HAP-1 (cell line): ENCODE measurements at regions not wholly inside any gene's neighbourhood (a gene's known extent, or its start where the extent isn't known, plus 50 kb on each side); places are given as distances from the start of the nearest gene placed in this dataset.
"Not testable (repeated sequence)": the region's sequence is repeated elsewhere in the genome, so short reads cannot be mapped to it uniquely, and the experiment has no call there.

ENCODE experiments used
- DNase-seq, 2 experiments: peaks; one replicate each; pipeline ENCODE4 v3.0.0-alpha.2; 2016 to 2020; ENCODE audit warnings: low spot score in 2 of 2
- H3K27me3 ChIP-seq: fragments of 250-450 bp; sonication (Bioruptor Pico); 2 replicates; pipeline ENCODE4 v1.5.1; 2020; ENCODE audit warnings: low read depth, mild to moderate bottlenecking, moderate library complexity
- H3K36me3 ChIP-seq: fragments of 250-450 bp; sonication (Bioruptor Pico); replicated peaks from 2 replicates; pipeline ENCODE4 v1.5.1; 2020; ENCODE audit warnings: mild to moderate bottlenecking
- H3K4me1 ChIP-seq: fragments of 250-450 bp; sonication (Bioruptor Pico); 2 replicates; pipeline ENCODE4 v1.5.1; 2020; ENCODE audit warnings: mild to moderate bottlenecking
- H3K4me3 ChIP-seq: fragments of 250-450 bp; sonication (Bioruptor Pico); 2 replicates; pipeline ENCODE4 v1.5.1; 2020; ENCODE audit warnings: mild to moderate bottlenecking, moderate library complexity
- H3K9me3 ChIP-seq: fragments of 250-450 bp; sonication (Bioruptor Pico); 2 replicates; pipeline ENCODE4 v1.5.1; 2020; ENCODE audit warnings: mild to moderate bottlenecking, moderate library complexity
- in situ Hi-C: fragments of 300-500 bp; cut with MboI; formaldehyde crosslinking; loops from 3 replicates; pipeline ENCODE4 v1.14.3; 2020; ENCODE audit warnings: low sequenced_read_pairs, inconsistent platforms, mixed read lengths

DNA sequence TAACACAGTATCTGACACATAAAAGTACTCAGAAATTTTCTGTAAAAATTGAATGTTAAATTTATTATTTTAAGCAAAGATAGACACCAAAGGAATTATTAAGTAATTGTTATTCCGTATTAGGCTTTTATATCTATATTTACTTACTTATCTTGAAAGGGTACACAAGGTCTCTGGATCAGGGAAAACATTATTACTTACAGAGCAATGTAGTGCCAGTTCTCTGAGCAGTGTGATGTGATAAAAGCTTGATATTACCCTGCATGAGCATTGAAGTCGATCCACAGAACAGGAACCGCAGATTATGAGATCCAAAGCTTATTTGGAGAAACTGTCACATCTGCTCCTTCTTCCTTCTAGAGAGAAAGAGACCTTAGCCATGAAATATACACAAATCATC is 637.9 kb upstream of the RGS18 start:
- H3K4me1 ChIP-seq: no peaks in the 10 kb centered on the region
- no peak overlapping the region for H3K4me3 ChIP-seq
- in situ Hi-C loops: no loop called here
- H3K36me3 ChIP-seq: no peaks in the 10 kb centered on the region
- no peak for DNase-seq
- H3K9me3 ChIP-seq: no peaks in the 10 kb centered on the region
- H3K27me3 ChIP-seq: no peaks in the 10 kb centered on the region

DNA sequence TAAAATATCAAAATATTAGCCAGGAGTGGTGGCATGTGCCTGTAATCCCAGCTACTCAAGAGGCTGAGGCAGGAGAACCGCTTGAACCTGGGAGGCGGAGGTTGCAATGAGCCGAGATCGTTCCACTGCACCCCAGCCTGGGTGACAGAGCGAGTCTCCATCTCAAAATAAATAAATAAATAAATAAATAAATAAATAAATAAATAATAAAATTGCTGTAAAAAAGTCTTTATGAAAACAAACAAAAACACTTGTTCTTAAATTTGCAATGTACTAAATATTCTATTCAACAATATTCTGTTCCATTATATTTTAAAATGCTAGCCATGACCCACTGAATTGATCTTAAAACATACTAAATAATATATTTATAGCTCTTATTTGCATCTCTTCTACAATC is 632.3 kb upstream of the RGS18 start:
- H3K36me3 ChIP-seq, H3K9me3 ChIP-seq, in situ Hi-C loops: not testable (repeated sequence)

DNA sequence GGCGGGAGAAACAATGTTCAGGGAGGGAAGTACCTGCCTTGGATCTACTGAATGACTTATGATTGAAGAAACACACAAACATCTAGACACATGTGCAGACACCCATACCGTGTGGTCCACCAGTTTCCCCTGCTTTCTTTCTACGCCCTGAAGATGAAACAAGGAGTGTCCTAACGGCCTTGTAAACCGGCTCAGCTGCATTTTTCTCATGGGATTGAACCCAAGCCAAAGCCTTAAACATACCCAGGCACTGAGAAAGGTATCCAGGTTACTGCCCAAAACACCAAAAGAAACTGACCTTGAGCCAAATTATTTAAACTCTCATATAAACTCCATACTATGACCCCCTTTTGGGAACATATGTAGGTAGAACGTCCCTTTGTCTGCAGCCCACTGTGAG is 630.0 kb upstream of the RGS18 start:
- Histone ChIP-seq H3K9me3 (no peaks in the 10 kb centered on the region), H3K27me3 (no peaks in the 10 kb centered on the region), H3K4me1 (no peaks in the 10 kb centered on the region), H3K4me3 (no peak overlapping the region), H3K36me3 (no peaks in the 10 kb centered on the region)
- DNase-seq: no peak
- in situ Hi-C loops: no loop called here

More for the DNA sequence above, 632.3 kb upstream of the RGS18 start:
- not testable (repeated sequence) for H3K4me1 ChIP-seq, DNase-seq, H3K27me3 ChIP-seq, H3K4me3 ChIP-seq

DNA sequence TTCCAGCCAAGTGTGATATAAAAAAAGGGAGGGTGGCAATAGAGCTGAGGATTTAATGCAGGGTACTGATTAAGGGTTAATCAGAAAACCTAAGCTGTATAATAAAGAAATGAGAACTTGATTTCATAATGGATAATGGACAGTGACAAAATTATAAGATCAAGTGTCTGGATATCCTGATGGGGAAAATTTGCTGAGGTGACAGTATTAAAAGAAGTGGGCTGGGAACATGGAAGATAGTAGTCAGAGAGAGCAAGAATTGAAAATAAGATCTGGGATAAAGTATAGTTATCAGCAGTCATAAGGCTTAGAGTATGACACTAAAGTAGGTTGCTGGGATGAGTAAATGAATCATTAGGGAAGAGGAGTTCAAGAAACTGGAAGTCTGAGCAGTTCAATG is 627.3 kb upstream of the RGS18 start:
- Histone ChIP-seq H3K4me1 (no peaks in the 10 kb centered on the region), H3K9me3 (no peaks in the 10 kb centered on the region), H3K27me3 (no peaks in the 10 kb centered on the region), H3K4me3 (no peak overlapping the region), H3K36me3 (no peaks in the 10 kb centered on the region)
- in situ Hi-C loops: no loop called here
- DNase-seq: no peak

DNA sequence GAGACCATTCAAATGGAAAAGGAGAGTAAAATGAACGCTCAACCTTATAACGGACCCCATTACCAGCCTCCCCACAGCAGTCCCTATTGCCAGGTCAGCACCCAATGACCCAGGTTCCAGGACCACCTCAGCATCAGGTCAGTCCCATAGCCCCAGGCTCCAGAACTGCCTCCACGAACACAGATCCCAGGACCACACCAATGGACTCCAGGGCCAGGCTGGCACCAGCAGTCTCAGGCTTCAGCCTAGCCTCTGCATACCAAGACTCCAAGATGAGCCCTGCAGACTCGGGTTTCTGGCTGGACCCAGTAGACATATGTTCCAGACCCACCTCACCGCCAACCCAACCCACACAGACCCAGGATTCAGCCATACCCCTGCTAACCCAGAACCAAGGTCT is 625.0 kb upstream of the RGS18 start:
- Histone ChIP-seq H3K4me3 (no peak overlapping the region), H3K27me3 (no peaks in the 10 kb centered on the region), H3K36me3 (no peaks in the 10 kb centered on the region), H3K4me1 (no peaks in the 10 kb centered on the region), H3K9me3 (no peaks in the 10 kb centered on the region)
- DNase-seq: no peak
- in situ Hi-C loops: no loop called here

DNA sequence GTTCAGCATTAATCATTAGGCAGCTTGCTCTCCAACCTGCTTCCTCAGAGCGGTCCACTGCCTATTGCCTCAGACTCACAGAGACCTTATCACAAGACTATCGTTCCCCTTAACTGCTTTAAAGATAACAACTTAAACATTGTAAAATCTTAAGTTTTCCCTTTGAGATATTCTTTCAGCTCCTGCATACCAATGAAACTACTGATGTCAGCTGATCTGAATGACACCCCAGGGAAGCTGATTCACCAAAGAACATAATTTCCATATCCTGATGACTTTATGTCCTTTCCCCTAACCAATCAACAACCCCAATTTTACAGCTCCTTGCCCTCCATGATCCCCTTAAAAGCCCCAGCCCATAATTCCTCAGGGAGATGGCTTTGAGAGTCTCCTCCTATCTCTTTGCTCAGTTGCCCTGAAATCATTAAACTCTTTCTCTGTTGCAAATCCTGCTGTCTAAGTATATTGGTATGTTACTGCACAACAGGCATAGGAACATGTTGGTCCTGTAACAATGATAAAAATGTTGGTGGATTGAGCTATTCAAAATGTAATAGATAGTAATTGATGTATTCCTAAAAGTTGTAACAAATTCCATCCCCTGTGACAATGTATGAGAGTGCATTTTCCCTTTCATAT is 621.4 kb upstream of the RGS18 start:
- Histone ChIP-seq H3K9me3 (no peaks in the 10 kb centered on the region), H3K4me1 (no peaks in the 10 kb centered on the region), H3K36me3 (no peaks in the 10 kb centered on the region), H3K4me3 (no peak overlapping the region), H3K27me3 (no peaks in the 10 kb centered on the region)
- no peak for DNase-seq
- in situ Hi-C loops: no loop called here

DNA sequence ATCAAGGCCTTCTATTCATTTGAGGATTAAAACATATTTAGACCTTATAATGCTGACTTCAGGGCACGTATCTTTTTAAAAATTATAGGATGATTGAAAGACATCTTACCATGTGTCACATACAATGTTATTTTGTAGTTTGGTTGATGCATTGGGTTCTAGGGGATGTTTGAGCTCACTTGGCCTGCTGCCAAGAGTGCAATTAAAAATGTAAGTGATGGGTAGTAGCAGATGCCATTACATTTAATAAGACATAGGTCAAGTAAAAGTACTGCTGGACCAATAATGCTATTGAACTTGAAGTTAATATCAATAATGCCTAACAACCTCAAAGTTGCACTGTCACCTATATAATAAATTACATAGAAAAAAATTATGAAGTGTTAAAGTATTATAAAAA is 616.5 kb upstream of the RGS18 start:
- in situ Hi-C loops: no loop called here
- DNase-seq: no peak
- no peaks in the 10 kb centered on the region for H3K36me3 ChIP-seq
- no peak overlapping the region for H3K4me3 ChIP-seq
- H3K4me1 ChIP-seq: no peaks in the 10 kb centered on the region
- no peaks in the 10 kb centered on the region for H3K27me3 ChIP-seq
- H3K9me3 ChIP-seq: no peaks in the 10 kb centered on the region

DNA sequence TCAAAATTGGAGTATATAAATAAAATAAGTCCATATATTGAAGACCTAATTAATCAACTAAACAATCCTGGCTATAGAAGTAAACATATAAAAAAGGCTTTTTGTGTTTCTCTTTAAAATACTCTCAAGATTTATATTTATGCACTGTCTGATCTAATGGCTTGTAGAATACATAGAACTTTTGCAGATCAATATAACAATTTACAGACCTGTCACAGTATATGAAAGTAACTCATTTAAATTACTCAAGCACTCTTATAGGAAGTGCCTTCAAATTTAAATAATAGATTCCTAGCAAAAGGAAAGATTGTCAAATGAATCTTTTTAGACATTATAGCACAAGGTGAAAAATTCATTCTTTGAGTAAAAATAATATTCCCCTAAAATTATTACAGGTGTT is 615.8 kb upstream of the RGS18 start:
- no peaks in the 10 kb centered on the region for H3K9me3 ChIP-seq
- no peaks in the 10 kb centered on the region for H3K27me3 ChIP-seq
- DNase-seq: no peak
- no peak overlapping the region for H3K4me3 ChIP-seq
- no peaks in the 10 kb centered on the region for H3K36me3 ChIP-seq
- in situ Hi-C loops: no loop called here
- H3K4me1 ChIP-seq: no peaks in the 10 kb centered on the region

DNA sequence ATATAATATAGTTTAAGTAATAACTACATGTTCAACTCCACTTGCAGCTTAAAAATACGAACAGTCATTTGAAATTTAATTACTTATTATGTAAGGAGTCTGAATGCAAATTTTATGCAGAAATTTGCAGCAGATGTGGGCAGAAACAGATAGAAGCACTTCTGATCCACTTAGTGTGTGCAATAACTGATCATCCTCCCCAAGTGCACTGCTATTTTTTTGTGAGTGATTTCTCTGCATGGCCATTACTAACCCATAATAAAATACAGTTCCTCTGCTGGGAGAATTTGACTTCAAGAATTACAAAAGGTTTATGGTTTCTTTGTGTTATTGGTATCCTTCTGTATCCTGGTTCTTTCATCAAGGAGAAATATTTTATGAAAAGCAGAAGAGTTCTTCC is 611.5 kb upstream of the RGS18 start:
- Histone ChIP-seq H3K9me3 (no peaks in the 10 kb centered on the region), H3K36me3 (no peaks in the 10 kb centered on the region), H3K27me3 (no peaks in the 10 kb centered on the region), H3K4me3 (no peak overlapping the region), H3K4me1 (no peaks in the 10 kb centered on the region)
- DNase-seq: no peak
- in situ Hi-C loops: no loop called here

DNA sequence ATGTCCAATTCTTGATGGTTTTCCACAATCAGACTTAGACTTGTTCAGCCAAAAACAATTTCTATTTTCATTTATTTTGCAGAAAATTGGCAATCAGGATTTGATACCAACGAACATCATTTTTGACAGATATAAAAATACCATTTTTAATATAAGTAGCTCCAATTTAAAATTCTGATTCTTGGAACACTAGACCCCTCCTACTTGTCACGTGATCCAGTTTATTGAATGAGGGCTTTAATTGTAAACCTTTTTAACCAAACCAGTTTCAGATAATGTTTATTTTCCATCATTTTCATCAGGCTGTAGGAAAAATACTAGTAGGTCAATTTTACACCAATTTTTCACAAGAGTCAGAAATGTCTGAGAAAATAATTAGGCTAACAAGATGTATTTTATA is 607.2 kb upstream of the RGS18 start:
- H3K36me3 ChIP-seq: no peaks in the 10 kb centered on the region
- H3K9me3 ChIP-seq: no peaks in the 10 kb centered on the region
- H3K27me3 ChIP-seq: no peaks in the 10 kb centered on the region
- in situ Hi-C loops: no loop called here
- H3K4me3 ChIP-seq: no peak overlapping the region
- no peaks in the 10 kb centered on the region for H3K4me1 ChIP-seq
- no peak for DNase-seq

DNA sequence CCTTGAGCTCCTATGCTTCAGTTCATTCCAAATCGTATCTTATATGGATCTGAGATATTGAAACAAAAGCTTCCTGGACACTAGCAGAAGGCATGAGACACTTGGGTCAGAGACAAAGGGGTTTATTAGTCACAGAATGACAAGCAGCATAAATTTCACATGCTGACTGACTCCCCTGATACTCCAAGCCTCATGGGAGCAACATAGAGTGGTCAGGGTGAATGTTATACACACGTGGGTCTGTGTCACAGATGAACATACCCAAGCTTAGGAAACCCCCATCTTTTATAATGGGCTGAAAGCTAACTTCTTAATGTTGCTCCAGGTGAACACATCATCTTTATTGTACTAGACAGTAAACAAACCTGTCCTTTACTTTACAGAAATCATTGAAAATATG is 599.9 kb upstream of the RGS18 start:
- no peaks in the 10 kb centered on the region for H3K4me1 ChIP-seq
- in situ Hi-C loops: no loop called here
- H3K9me3 ChIP-seq: no peaks in the 10 kb centered on the region

DNA sequence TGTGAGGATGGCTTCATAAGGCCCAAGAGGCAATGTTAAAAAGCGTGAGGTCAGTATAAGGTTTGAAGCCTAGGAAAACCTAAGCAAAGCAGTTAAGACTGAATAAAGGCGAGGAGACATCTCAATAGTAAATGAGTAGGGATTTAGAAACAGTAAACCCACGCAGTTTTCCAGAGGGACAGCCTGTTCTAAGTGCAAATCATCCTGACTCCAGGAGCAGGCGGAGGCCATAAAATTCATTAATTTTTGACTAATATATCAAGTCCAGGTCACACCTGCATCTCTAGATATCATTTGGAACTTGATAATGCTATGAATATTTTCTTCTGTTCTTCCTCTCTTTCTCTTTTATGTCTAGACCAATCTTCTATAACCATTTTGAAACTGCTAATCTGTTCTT is 597.0 kb upstream of the RGS18 start:
- DNase-seq: no peak

More for the DNA sequence above, 599.9 kb upstream of the RGS18 start:
- Histone ChIP-seq H3K36me3 (no peaks in the 10 kb centered on the region), H3K27me3 (no peaks in the 10 kb centered on the region), H3K4me3 (no peak overlapping the region)
- DNase-seq: no peak

DNA sequence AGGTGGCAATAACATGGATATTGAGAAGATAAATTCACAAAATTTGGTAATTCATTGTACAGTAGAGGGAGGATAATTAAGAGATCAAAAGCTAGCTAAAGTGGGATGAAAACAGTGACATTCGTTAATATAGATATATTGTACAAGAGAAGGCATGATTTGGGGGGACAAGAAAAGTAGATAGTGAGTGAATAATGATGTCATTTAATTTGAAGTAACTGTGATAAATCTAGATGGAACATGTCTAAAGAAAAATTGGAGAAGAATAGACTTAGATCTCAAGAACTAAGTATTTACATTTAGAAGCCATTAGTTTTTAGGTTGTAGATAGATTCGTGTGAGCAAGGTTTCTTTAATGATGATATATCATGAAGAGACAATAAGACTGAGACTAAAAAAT is 594.0 kb upstream of the RGS18 start:
- Histone ChIP-seq H3K9me3 (no peaks in the 10 kb centered on the region), H3K36me3 (no peaks in the 10 kb centered on the region), H3K4me1 (no peaks in the 10 kb centered on the region), H3K27me3 (no peaks in the 10 kb centered on the region), H3K4me3 (no peak overlapping the region)
- no peak for DNase-seq
- in situ Hi-C loops: no loop called here

More for the DNA sequence above, 597.0 kb upstream of the RGS18 start:
- in situ Hi-C loops: no loop called here
- no peaks in the 10 kb centered on the region for H3K9me3 ChIP-seq
- no peaks in the 10 kb centered on the region for H3K4me1 ChIP-seq
- H3K27me3 ChIP-seq: no peaks in the 10 kb centered on the region
- H3K36me3 ChIP-seq: no peaks in the 10 kb centered on the region
- no peak overlapping the region for H3K4me3 ChIP-seq

DNA sequence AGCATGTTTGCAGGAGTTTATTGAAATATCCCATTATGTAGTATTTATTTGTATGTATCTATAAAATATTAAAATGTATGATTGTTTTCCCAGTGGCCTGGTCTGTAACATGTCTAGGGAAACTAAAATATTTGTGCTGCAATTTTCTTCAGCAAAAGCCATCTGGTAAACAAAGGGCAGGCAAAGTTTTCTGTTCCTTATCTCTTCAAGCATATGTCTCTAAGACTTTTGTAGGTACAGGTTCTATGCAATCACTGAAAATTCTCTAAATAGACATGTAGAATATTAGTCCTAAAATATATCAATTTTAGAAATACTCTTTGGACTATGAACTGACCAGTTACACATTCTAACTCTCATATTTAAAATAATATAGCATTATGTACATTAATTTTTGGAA is 585.8 kb upstream of the RGS18 start:
- Histone ChIP-seq H3K9me3 (no peaks in the 10 kb centered on the region), H3K4me1 (no peaks in the 10 kb centered on the region), H3K36me3 (no peaks in the 10 kb centered on the region), H3K4me3 (no peak overlapping the region), H3K27me3 (no peaks in the 10 kb centered on the region)
- DNase-seq: no peak
- in situ Hi-C loops: no loop called here

DNA sequence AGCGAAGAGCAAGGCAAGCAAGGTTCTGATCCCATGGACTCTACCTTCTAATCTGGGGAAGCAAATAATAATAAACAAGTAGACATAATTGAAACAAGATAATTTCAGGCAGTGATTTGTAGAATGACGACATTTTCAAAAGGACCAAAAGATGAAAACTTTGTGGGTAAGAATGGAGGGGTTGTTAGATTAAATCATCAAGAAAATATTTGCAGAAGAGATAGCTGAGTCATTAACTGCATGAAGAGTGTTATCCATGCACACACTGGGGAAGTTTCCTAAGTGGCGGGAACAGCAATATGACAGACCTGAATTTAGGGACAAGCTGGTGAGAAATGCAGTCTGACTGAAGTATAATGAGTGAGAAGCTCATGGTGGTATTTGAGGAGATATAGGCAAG is 583.1 kb upstream of the RGS18 start:
- Histone ChIP-seq H3K27me3 (no peaks in the 10 kb centered on the region), H3K36me3 (no peaks in the 10 kb centered on the region), H3K4me3 (no peak overlapping the region), H3K9me3 (no peaks in the 10 kb centered on the region), H3K4me1 (no peaks in the 10 kb centered on the region)
- in situ Hi-C loops: no loop called here
- no peak for DNase-seq
